ENCODE measurements at regions not wholly inside any gene's neighbourhood (a gene's known extent, or its start where the extent isn't known, plus 50 kb on each side); places are given as distances from the start of the nearest gene placed in this dataset.
"Not testable (repeated sequence)": the region's sequence is repeated elsewhere in the genome, so short reads cannot be mapped to it uniquely, and the experiment has no call there.

DNA sequence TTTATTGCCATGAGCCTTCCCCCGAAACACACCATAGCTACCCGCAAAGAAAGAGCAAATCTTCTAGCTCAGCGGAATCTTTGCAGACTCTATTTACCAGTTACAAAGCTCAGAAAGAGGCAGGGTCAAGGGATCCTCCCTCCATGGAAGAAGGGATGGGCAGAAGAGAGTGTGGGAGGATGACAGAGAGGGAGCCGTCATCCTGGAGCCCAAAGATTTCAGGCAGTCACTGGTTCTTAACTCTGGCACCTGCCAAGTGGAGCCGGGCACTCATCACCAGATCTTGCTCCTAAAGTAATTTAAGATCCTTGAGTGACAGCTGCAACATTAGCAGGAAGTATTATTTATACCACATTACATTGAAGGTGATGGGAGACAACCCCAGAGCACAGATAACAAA is 137.9 kb upstream of the NBPF9 start:
- TF ChIP-seq SUZ12 (IDR thresholded peaks at IDR 0.05; ENCODE audit: extremely low read depth, insufficient read depth, insufficient read length); YY1 (IDR thresholded peaks at IDR 0.05; ENCODE audit: insufficient read depth, insufficient read length): not testable (repeated sequence)

Data from NT2/D1 (cell line).